IMR-90 (cell line): ENCODE measurements at regions not wholly inside any gene's neighbourhood (a gene's known extent, or its start where the extent isn't known, plus 50 kb on each side); places are given as distances from the start of the nearest gene placed in this dataset.

Experiments used
- CTCF ChIP-seq: conservative IDR thresholded peaks from 2 replicates; pipeline ENCODE4 v1.5.1; 2012; ENCODE audit warnings: mild to moderate bottlenecking, low read depth, low read length, improper control_type of control experiment
- ELK1 ChIP-seq: fragments of 150-350 bp; IDR thresholded peaks from 2 replicates; pipeline ENCODE4 v1.6.1; 2016; ENCODE audit warnings: low read depth, mild to moderate bottlenecking, low read length, moderate library complexity, borderline replicate concordance

- TF ChIP-seq CTCF = no peak
- no peak for TF ChIP-seq ELK1
Observed at GRCh38 chr14:89540009-89540829, 123.2 kb upstream of the FOXN3 start.
